Gastrocnemius medialis (tissue), 4 donors: ENCODE measurements at regions not wholly inside any gene's neighbourhood (a gene's known extent, or its start where the extent isn't known, plus 50 kb on each side); places are given as distances from the start of the nearest gene placed in this dataset.

ENCODE experiments used
- POLR2A ChIP-seq, 2 donors: fragments of 450-650 bp; IDR thresholded peaks; one replicate each; pipeline ENCODE4 v1.6.1; 2017; ENCODE audit warnings: antibody characterized with exemption in 2 of 2, mild to moderate bottlenecking in 2 of 2, moderate library complexity in 2 of 2
- TF ChIP-seq, protein P1 (sequence below), 5 experiments: fragments of 450-650 bp in 3 of 5; fragments of 200-600 bp in 2 of 5; sonication (generic) in 2 of 5; IDR thresholded peaks in 4 of 5; conservative IDR thresholded peaks in 1 of 5; 1 replicate in 4 of 5; 2 replicates in 1 of 5; pipeline ENCODE4 v1.5.1; 2016 to 2019; ENCODE audit warnings: antibody characterized with exemption in 5 of 5, mild to moderate bottlenecking in 3 of 5, moderate library complexity in 3 of 5

DNA sequence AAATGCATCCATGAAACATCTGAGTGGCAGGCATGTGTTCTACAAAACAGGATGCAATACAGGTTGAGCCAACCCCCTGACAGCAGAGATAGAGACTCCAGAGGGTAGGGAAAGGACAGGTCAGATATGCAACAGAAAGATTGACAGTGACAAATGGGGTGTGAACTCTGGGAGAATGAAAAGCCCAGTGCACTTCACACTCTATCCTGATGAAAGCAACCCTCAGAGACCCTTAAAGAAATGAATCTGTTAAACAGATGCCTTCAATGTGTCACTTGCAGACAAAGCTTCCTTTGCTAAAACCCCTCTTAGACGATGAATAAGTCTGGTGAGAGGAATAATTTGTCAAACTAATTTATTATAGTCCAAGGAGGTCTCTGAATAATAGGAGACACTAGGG lies 89.9 kb downstream of the RFPL4B start:
- TF ChIP-seq POLR2A (IDR thresholded peaks at IDR 0.05) = no peak
- TF ChIP-seq, protein P1, sequence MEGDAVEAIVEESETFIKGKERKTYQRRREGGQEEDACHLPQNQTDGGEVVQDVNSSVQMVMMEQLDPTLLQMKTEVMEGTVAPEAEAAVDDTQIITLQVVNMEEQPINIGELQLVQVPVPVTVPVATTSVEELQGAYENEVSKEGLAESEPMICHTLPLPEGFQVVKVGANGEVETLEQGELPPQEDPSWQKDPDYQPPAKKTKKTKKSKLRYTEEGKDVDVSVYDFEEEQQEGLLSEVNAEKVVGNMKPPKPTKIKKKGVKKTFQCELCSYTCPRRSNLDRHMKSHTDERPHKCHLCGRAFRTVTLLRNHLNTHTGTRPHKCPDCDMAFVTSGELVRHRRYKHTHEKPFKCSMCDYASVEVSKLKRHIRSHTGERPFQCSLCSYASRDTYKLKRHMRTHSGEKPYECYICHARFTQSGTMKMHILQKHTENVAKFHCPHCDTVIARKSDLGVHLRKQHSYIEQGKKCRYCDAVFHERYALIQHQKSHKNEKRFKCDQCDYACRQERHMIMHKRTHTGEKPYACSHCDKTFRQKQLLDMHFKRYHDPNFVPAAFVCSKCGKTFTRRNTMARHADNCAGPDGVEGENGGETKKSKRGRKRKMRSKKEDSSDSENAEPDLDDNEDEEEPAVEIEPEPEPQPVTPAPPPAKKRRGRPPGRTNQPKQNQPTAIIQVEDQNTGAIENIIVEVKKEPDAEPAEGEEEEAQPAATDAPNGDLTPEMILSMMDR (IDR thresholded peaks at IDR 0.05 in 4 of 5, conservative IDR thresholded peaks at IDR 0.05 in 1 of 5) = no peak
